HEK293 (cell line): ENCODE measurements at regions not wholly inside any gene's neighbourhood (a gene's known extent, or its start where the extent isn't known, plus 50 kb on each side); places are given as distances from the start of the nearest gene placed in this dataset.

Experiments
- CTCF ChIA-PET: fragments of 350-600 bp; formaldehyde crosslinking; extraction: SDS; loops from one replicate; lab custom pipeline; 2021; ENCODE audit warnings: antibody characterized with exemption; lab: Yijun Ruan, JAX
- POLR2A ChIA-PET: fragments of 300-600 bp; formaldehyde crosslinking; extraction: SDS; loops from one replicate; lab custom pipeline; 2020; ENCODE audit warnings: antibody characterized with exemption, inconsistent platforms; lab: Yijun Ruan, JAX
- H3K27ac ChIP-seq: fragments of 200-500 bp; sonication (Bioruptor generic); 2 replicates; pipeline ENCODE4 v1.5.1; 2014; ENCODE audit warnings: low read depth, low read length, control low read depth, inconsistent platforms; ENCODE audit errors: extremely low read depth
- H3K36me3 ChIP-seq, 2 experiments: fragments of 200-500 bp in 1 of 2; sonication (Bioruptor generic) in 1 of 2; 1 replicate in 1 of 2; 2 replicates in 1 of 2; pipeline ENCODE4 v1.5.1; 2014 to 2017; ENCODE audit warnings: inconsistent platforms in 2 of 2, low read length in 2 of 2; ENCODE audit not compliant: control insufficient read depth in 2 of 2, insufficient read depth in 1 of 2
- H3K4me1 ChIP-seq: fragments of 200-500 bp; sonication (Bioruptor generic); 2 replicates; pipeline ENCODE4 v1.5.1; 2014; ENCODE audit warnings: mild to moderate bottlenecking, low read length, inconsistent platforms; ENCODE audit not compliant: control insufficient read depth, insufficient read depth
- H3K4me3 ChIP-seq: 2 replicates; pipeline ENCODE4 v1.5.1; 2011; ENCODE audit warnings: low read depth, mild to moderate bottlenecking, control low read depth, low read length, moderate library complexity
- H3K9me3 ChIP-seq: fragments of 200-500 bp; sonication (Bioruptor generic); 2 replicates; pipeline ENCODE4 v1.5.1; 2014; ENCODE audit warnings: low read depth, low read length, inconsistent platforms; ENCODE audit not compliant: control insufficient read depth, insufficient read depth
- BCL11B ChIP-seq: fragments of 450-650 bp; formaldehyde crosslinking; IDR thresholded peaks from 2 replicates; pipeline ENCODE4 v1.5.1; 2016; ENCODE audit warnings: low read depth, missing biosample characterization, missing genetic modification characterization
- GFI1B ChIP-seq: fragments of 450-650 bp; formaldehyde crosslinking; IDR thresholded peaks from 2 replicates; pipeline ENCODE4 v1.5.1; 2016; ENCODE audit warnings: missing biosample characterization, missing genetic modification characterization
- GLIS1 ChIP-seq: fragments of 450-650 bp; formaldehyde crosslinking; IDR thresholded peaks from 2 replicates; pipeline ENCODE4 v1.5.1; 2016; ENCODE audit warnings: missing biosample characterization, missing genetic modification characterization
- HOXA7 ChIP-seq: sonication (generic); formaldehyde crosslinking; IDR thresholded peaks from 2 replicates; pipeline ENCODE4 v1.8.1; 2022; ENCODE audit warnings: missing genetic modification reagents, borderline replicate concordance
- SETDB1 ChIP-seq: IDR thresholded peaks from one replicate; pipeline ENCODE4 v1.6.1; 2017; ENCODE audit warnings: mild to moderate bottlenecking, low read length, moderate library complexity, mixed read lengths; ENCODE audit not compliant: insufficient read length
- ZEB2 ChIP-seq: fragments of 450-650 bp; formaldehyde crosslinking; IDR thresholded peaks from 2 replicates; pipeline ENCODE4 v1.5.1; 2016; ENCODE audit warnings: missing biosample characterization, missing genetic modification characterization
- ZFP69B ChIP-seq: fragments of 450-650 bp; formaldehyde crosslinking; IDR thresholded peaks from 2 replicates; pipeline ENCODE4 v1.5.1; 2016; ENCODE audit warnings: missing biosample characterization, missing genetic modification characterization
- ZNF10 ChIP-seq: fragments of 450-650 bp; formaldehyde crosslinking; IDR thresholded peaks from 2 replicates; pipeline ENCODE4 v1.5.1; 2017; ENCODE audit warnings: missing biosample characterization, missing genetic modification characterization
- ZNF140 ChIP-seq: fragments of 450-650 bp; formaldehyde crosslinking; IDR thresholded peaks from 2 replicates; pipeline ENCODE4 v1.5.1; 2016; ENCODE audit warnings: missing biosample characterization, missing genetic modification characterization
- ZNF239 ChIP-seq: fragments of 450-650 bp; formaldehyde crosslinking; IDR thresholded peaks from 2 replicates; pipeline ENCODE4 v1.5.1; 2016; ENCODE audit warnings: missing biosample characterization, missing genetic modification characterization
- ZNF302 ChIP-seq: fragments of 450-650 bp; formaldehyde crosslinking; IDR thresholded peaks from 2 replicates; pipeline ENCODE4 v1.5.1; 2016; ENCODE audit warnings: missing biosample characterization, missing genetic modification characterization, low read depth
- ZNF350 ChIP-seq: fragments of 450-650 bp; formaldehyde crosslinking; IDR thresholded peaks from 2 replicates; pipeline ENCODE4 v1.5.0; 2017; ENCODE audit warnings: missing biosample characterization, mild to moderate bottlenecking, missing genetic modification characterization
- ZNF510 ChIP-seq: fragments of 450-650 bp; formaldehyde crosslinking; IDR thresholded peaks from 2 replicates; pipeline ENCODE4 v1.5.1; 2018; ENCODE audit warnings: mild to moderate bottlenecking, missing genetic modification characterization, missing biosample characterization; ENCODE audit not compliant: insufficient replicate concordance
- ZNF585B ChIP-seq: fragments of 450-650 bp; formaldehyde crosslinking; IDR thresholded peaks from 2 replicates; pipeline ENCODE4 v1.5.1; 2016; ENCODE audit warnings: missing biosample characterization, missing genetic modification characterization
- ZNF777 ChIP-seq: fragments of 450-650 bp; formaldehyde crosslinking; IDR thresholded peaks from 2 replicates; pipeline ENCODE4 v1.5.1; 2017; ENCODE audit warnings: missing biosample characterization, missing genetic modification characterization, borderline replicate concordance
- TF ChIP-seq, protein P1 (sequence below): fragments of 450-650 bp; formaldehyde crosslinking; IDR thresholded peaks from 2 replicates; pipeline ENCODE4 v1.5.1; 2016; ENCODE audit warnings: missing biosample characterization, missing genetic modification characterization
- TF ChIP-seq, protein P2 (sequence below): fragments of 450-650 bp; formaldehyde crosslinking; IDR thresholded peaks from 2 replicates; pipeline ENCODE4 v1.5.1; 2017; ENCODE audit warnings: missing biosample characterization, missing genetic modification characterization
- TF ChIP-seq, protein P3 (sequence below): fragments of 450-650 bp; IDR thresholded peaks from 2 replicates; pipeline ENCODE4 v1.5.1; 2018; ENCODE audit warnings: missing biosample characterization, missing genetic modification characterization
- TF ChIP-seq, protein P4 (sequence below): fragments of 450-650 bp; formaldehyde crosslinking; conservative IDR thresholded peaks from 2 replicates; pipeline ENCODE4 v1.5.1; 2016; ENCODE audit warnings: low read depth, missing biosample characterization, missing genetic modification characterization
- TF ChIP-seq, protein P5 (sequence below): fragments of 450-650 bp; formaldehyde crosslinking; conservative IDR thresholded peaks from 2 replicates; pipeline ENCODE4 v1.5.1; 2016; ENCODE audit warnings: low read depth, missing biosample characterization, missing genetic modification characterization

DNA sequence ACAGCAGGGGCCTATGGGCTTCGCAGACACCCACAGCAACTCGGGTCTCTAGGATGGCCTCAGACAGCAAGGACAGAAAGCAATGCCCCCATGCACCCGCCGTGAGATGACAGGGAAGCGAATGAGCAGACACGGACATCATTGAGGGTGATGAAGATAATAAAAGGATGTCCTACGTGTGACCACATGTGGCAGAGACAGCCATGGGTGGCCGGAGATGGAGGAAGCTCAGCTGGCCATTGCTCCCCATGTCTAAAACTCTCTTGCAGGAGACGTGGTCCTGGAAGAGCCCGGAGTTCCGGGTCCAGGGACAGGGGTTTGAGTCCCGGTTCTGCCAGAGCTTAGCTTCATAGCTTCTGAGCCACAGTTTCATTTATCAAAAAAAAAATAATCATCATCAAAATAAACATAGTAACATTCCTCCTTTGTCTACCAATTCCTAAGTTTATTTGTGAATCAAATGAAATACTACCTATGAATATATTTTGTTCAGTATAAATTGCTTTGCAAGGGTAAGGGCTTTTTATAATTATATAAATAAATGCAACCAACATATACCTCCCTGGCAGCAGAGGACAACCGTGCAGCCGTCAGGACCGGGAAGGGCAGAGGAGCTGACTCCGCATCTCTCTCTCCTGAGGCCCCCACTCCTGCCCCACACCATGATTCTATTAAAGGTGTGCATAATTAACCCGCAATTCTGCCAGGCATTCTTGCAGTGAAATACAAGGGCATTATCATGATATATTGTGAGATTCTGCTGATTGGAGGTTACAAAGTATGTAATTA, 401.4 kb upstream of the MYT1L start:
- H3K4me3 ChIP-seq: no peak overlapping the region
- ChIA-PET POLR2A (no interaction called here), CTCF (no interaction called here)
- no peak for TF ChIP-seq ZNF585B (tag by site-specific recombination)
- TF ChIP-seq HOXA7 (CRISPR knock-in tag): no peak
- TF ChIP-seq ZEB2 (tag by site-specific recombination): no peak
- TF ChIP-seq ZNF239 (tag by site-specific recombination): no peak
- no peak for TF ChIP-seq ZNF140 (tag by site-specific recombination)
- TF ChIP-seq ZNF777 (tag by site-specific recombination): no peak
- TF ChIP-seq, protein P1, sequence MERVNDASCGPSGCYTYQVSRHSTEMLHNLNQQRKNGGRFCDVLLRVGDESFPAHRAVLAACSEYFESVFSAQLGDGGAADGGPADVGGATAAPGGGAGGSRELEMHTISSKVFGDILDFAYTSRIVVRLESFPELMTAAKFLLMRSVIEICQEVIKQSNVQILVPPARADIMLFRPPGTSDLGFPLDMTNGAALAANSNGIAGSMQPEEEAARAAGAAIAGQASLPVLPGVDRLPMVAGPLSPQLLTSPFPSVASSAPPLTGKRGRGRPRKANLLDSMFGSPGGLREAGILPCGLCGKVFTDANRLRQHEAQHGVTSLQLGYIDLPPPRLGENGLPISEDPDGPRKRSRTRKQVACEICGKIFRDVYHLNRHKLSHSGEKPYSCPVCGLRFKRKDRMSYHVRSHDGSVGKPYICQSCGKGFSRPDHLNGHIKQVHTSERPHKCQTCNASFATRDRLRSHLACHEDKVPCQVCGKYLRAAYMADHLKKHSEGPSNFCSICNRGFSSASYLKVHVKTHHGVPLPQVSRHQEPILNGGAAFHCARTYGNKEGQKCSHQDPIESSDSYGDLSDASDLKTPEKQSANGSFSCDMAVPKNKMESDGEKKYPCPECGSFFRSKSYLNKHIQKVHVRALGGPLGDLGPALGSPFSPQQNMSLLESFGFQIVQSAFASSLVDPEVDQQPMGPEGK: no peak
- TF ChIP-seq, protein P2, sequence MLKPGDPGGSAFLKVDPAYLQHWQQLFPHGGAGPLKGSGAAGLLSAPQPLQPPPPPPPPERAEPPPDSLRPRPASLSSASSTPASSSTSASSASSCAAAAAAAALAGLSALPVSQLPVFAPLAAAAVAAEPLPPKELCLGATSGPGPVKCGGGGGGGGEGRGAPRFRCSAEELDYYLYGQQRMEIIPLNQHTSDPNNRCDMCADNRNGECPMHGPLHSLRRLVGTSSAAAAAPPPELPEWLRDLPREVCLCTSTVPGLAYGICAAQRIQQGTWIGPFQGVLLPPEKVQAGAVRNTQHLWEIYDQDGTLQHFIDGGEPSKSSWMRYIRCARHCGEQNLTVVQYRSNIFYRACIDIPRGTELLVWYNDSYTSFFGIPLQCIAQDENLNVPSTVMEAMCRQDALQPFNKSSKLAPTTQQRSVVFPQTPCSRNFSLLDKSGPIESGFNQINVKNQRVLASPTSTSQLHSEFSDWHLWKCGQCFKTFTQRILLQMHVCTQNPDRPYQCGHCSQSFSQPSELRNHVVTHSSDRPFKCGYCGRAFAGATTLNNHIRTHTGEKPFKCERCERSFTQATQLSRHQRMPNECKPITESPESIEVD (tag by site-specific recombination): no peak
- no peak for TF ChIP-seq ZFP69B (tag by site-specific recombination)
- H3K4me1 ChIP-seq: no peaks in the 10 kb centered on the region
- no peaks in the 10 kb centered on the region for H3K36me3 ChIP-seq
- H3K27ac ChIP-seq: no peak overlapping the region
- no peaks in the 10 kb centered on the region for H3K9me3 ChIP-seq

DNA sequence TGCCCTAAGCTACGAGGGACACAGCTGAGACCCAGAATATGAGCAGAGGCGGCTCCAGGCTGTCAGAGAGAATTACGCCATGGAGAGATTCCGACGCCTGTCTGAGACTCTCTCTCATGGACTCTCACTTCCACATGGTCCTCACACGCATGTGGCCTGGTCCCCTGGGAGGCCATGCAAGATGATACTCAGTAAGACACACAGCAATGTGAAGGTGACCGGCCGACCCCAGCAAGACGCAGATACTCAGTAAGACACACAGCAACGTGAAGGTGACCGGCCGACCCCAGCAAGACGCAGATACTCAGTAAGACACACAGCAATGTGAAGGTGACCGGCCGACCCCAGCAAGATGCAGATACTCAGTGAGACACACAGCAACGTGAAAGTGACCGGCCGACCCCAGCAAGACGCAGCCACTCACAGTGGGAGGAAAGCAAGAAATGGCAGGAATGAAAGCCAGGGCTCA, 400.8 kb upstream of the MYT1L start:
- Histone ChIP-seq H3K4me1 (no peaks in the 10 kb centered on the region), H3K9me3 (no peaks in the 10 kb centered on the region), H3K27ac (no peak overlapping the region), H3K36me3 (no peaks in the 10 kb centered on the region), H3K4me3 (no peak overlapping the region)
- ChIA-PET CTCF (no interaction called here), POLR2A (no interaction called here)
- TF ChIP-seq ZNF510 (no peak), GFI1B (tag by site-specific recombination) (no peak), BCL11B (tag by site-specific recombination) (no peak), ZNF350 (tag by site-specific recombination) (no peak), ZNF302 (tag by site-specific recombination) (no peak), ZEB2 (tag by site-specific recombination) (no peak), ZNF10 (tag by site-specific recombination) (no peak), SETDB1 (no peak), GLIS1 (no peak)
- TF ChIP-seq, protein P3, sequence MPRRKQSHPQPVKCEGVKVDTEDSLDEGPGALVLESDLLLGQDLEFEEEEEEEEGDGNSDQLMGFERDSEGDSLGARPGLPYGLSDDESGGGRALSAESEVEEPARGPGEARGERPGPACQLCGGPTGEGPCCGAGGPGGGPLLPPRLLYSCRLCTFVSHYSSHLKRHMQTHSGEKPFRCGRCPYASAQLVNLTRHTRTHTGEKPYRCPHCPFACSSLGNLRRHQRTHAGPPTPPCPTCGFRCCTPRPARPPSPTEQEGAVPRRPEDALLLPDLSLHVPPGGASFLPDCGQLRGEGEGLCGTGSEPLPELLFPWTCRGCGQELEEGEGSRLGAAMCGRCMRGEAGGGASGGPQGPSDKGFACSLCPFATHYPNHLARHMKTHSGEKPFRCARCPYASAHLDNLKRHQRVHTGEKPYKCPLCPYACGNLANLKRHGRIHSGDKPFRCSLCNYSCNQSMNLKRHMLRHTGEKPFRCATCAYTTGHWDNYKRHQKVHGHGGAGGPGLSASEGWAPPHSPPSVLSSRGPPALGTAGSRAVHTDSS (tag by site-specific recombination): no peak
- TF ChIP-seq, protein P4, sequence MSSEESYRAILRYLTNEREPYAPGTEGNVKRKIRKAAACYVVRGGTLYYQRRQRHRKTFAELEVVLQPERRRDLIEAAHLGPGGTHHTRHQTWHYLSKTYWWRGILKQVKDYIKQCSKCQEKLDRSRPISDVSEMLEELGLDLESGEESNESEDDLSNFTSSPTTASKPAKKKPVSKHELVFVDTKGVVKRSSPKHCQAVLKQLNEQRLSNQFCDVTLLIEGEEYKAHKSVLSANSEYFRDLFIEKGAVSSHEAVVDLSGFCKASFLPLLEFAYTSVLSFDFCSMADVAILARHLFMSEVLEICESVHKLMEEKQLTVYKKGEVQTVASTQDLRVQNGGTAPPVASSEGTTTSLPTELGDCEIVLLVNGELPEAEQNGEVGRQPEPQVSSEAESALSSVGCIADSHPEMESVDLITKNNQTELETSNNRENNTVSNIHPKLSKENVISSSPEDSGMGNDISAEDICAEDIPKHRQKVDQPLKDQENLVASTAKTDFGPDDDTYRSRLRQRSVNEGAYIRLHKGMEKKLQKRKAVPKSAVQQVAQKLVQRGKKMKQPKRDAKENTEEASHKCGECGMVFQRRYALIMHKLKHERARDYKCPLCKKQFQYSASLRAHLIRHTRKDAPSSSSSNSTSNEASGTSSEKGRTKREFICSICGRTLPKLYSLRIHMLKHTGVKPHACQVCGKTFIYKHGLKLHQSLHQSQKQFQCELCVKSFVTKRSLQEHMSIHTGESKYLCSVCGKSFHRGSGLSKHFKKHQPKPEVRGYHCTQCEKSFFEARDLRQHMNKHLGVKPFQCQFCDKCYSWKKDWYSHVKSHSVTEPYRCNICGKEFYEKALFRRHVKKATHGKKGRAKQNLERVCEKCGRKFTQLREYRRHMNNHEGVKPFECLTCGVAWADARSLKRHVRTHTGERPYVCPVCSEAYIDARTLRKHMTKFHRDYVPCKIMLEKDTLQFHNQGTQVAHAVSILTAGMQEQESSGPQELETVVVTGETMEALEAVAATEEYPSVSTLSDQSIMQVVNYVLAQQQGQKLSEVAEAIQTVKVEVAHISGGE (tag by site-specific recombination): no peak
- TF ChIP-seq, protein P5, sequence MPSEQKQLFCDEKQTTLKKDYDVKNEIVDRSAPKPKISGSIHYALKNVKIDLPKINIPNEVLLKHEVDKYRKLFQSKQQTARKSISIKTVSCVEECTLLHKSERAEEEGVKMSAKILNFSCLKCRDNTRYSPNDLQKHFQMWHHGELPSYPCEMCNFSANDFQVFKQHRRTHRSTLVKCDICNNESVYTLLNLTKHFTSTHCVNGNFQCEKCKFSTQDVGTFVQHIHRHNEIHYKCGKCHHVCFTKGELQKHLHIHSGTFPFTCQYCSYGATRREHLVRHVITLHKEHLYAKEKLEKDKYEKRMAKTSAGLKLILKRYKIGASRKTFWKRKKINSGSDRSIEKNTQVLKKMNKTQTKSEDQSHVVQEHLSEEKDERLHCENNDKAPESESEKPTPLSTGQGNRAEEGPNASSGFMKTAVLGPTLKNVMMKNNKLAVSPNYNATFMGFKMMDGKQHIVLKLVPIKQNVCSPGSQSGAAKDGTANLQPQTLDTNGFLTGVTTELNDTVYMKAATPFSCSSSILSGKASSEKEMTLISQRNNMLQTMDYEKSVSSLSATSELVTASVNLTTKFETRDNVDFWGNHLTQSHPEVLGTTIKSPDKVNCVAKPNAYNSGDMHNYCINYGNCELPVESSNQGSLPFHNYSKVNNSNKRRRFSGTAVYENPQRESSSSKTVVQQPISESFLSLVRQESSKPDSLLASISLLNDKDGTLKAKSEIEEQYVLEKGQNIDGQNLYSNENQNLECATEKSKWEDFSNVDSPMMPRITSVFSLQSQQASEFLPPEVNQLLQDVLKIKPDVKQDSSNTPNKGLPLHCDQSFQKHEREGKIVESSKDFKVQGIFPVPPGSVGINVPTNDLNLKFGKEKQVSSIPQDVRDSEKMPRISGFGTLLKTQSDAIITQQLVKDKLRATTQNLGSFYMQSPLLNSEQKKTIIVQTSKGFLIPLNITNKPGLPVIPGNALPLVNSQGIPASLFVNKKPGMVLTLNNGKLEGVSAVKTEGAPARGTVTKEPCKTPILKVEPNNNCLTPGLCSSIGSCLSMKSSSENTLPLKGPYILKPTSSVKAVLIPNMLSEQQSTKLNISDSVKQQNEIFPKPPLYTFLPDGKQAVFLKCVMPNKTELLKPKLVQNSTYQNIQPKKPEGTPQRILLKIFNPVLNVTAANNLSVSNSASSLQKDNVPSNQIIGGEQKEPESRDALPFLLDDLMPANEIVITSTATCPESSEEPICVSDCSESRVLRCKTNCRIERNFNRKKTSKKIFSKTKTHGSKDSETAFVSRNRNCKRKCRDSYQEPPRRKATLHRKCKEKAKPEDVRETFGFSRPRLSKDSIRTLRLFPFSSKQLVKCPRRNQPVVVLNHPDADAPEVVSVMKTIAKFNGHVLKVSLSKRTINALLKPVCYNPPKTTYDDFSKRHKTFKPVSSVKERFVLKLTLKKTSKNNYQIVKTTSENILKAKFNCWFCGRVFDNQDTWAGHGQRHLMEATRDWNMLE (tag by site-specific recombination): no peak
